Mammary epithelial cell (primary cell): ENCODE measurements at regions not wholly inside any gene's neighbourhood (a gene's known extent, or its start where the extent isn't known, plus 50 kb on each side); places are given as distances from the start of the nearest gene placed in this dataset.

Source experiments
- EZH2 ChIP-seq: IDR thresholded peaks from 2 replicates; pipeline ENCODE4 v1.6.1; 2012; ENCODE audit warnings: low read length, inconsistent platforms, borderline replicate concordance
- TF ChIP-seq, protein P1 (sequence below), 2 donors: IDR thresholded peaks in 1 of 2; conservative IDR thresholded peaks in 1 of 2; 2 replicates each; pipeline ENCODE4 v1.5.1; 2011 to 2012; ENCODE audit warnings: inconsistent platforms in 2 of 2, low read length in 2 of 2, mild to moderate bottlenecking in 2 of 2, control low read depth in 1 of 2, low read depth in 1 of 2; ENCODE audit not compliant: insufficient read depth in 1 of 2; ENCODE audit errors: extremely low read depth in 1 of 2

DNA sequence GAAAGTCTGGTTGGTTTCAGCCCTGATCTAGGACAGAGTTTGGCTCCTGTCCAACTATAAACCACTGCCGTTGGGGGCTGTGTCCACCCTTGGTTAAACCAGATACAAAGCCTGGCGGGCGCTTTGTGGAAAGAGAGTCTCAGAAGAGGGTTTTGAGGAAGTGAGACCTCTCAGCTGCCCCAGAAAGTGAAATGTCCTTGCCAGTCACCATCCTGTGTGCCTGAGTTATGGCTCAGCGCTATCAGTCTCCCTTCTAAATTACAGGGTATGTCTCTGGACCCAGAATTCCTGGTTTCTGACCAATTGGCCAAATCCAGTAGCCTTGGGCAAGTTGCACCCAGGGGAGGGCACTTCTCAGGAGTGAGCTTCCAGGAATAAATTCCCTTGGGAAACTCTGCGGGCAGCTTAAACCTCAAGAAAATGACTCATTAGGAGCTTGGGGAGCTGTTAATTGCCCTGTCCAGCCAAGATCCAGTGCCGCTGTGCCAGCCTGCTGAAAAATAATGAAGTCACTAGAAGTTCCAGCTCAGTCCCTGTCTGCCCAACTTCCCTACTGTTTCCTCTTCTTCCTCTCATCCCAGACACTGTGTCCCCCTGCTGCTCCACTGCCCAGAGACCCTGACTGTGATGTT lies 66.7 kb upstream of the PDZD8 start:
- TF ChIP-seq, protein P1, sequence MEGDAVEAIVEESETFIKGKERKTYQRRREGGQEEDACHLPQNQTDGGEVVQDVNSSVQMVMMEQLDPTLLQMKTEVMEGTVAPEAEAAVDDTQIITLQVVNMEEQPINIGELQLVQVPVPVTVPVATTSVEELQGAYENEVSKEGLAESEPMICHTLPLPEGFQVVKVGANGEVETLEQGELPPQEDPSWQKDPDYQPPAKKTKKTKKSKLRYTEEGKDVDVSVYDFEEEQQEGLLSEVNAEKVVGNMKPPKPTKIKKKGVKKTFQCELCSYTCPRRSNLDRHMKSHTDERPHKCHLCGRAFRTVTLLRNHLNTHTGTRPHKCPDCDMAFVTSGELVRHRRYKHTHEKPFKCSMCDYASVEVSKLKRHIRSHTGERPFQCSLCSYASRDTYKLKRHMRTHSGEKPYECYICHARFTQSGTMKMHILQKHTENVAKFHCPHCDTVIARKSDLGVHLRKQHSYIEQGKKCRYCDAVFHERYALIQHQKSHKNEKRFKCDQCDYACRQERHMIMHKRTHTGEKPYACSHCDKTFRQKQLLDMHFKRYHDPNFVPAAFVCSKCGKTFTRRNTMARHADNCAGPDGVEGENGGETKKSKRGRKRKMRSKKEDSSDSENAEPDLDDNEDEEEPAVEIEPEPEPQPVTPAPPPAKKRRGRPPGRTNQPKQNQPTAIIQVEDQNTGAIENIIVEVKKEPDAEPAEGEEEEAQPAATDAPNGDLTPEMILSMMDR (conservative IDR thresholded peaks at IDR 0.05 in 1 of 2, IDR thresholded peaks at IDR 0.05 in 1 of 2; ENCODE audit: extremely low read depth in 1 of 2, insufficient read depth in 1 of 2, low read depth in 1 of 2, low read length in 2 of 2), result no peak
- TF ChIP-seq EZH2, result no peak
